GM12892 (cell line): ENCODE measurements at regions not wholly inside any gene's neighbourhood (a gene's known extent, or its start where the extent isn't known, plus 50 kb on each side); places are given as distances from the start of the nearest gene placed in this dataset.

Experiments used
- POLR2A ChIP-seq: IDR thresholded peaks from 2 replicates; pipeline ENCODE4 v1.6.1; 2011; ENCODE audit warnings: low read depth, low read length, control low read depth
- POLR2AphosphoS5 ChIP-seq: IDR thresholded peaks from 2 replicates; pipeline ENCODE4 v1.6.1; 2011; ENCODE audit warnings: low read depth, low read length, control low read depth
- TAF1 ChIP-seq: IDR thresholded peaks from 2 replicates; pipeline ENCODE4 v1.6.1; 2011; ENCODE audit warnings: low read depth, mild to moderate bottlenecking, control low read depth, low read length, borderline replicate concordance

- TF ChIP-seq POLR2A (no peak), POLR2AphosphoS5 (no peak), TAF1 (no peak)
Measured at GRCh38 chr12:4826909-4827308, 82.8 kb upstream of the KCNA1 start.
